Vagina (tissue), 2 donors: ENCODE measurements at regions not wholly inside any gene's neighbourhood (a gene's known extent, or its start where the extent isn't known, plus 50 kb on each side); places are given as distances from the start of the nearest gene placed in this dataset.

Experiments
- POLR2AphosphoS5 ChIP-seq, 2 donors: sonication (generic); formaldehyde crosslinking; IDR thresholded peaks; one replicate each; pipeline ENCODE4 v1.9.0; 2017; ENCODE audit warnings: antibody characterized with exemption in 2 of 2, mild to moderate bottlenecking in 2 of 2, low read depth in 1 of 2; ENCODE audit not compliant: insufficient read depth in 1 of 2
- TF ChIP-seq, protein P1 (sequence below), 3 experiments: fragments of 450-650 bp in 2 of 3; fragments of 200-600 bp in 1 of 3; sonication (generic) in 1 of 3; IDR thresholded peaks; one replicate each; pipeline ENCODE4 v1.5.1; 2017 to 2019; ENCODE audit warnings: antibody characterized with exemption in 3 of 3, mild to moderate bottlenecking in 2 of 3, moderate library complexity in 2 of 3

DNA sequence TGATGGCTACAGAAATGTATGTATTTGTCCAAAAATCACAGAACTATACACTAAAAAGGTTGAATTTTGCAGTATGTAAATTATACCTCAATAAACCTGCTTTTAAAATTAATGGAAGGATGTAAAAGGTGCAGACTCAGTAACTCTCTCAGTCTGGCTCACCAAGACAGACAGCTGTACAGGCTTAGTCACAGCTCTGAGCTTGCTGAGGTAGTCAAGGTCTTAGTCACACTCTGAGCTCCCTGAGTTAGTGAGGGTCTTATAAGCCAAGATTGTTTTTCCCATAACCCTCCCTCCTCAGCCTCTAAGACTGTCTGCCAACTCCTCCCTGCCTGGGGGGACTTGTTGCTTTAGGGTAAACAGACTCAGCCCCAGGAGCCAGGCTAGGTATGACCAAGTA is 59.3 kb upstream of the IZUMO1R start:
- TF ChIP-seq, protein P1, sequence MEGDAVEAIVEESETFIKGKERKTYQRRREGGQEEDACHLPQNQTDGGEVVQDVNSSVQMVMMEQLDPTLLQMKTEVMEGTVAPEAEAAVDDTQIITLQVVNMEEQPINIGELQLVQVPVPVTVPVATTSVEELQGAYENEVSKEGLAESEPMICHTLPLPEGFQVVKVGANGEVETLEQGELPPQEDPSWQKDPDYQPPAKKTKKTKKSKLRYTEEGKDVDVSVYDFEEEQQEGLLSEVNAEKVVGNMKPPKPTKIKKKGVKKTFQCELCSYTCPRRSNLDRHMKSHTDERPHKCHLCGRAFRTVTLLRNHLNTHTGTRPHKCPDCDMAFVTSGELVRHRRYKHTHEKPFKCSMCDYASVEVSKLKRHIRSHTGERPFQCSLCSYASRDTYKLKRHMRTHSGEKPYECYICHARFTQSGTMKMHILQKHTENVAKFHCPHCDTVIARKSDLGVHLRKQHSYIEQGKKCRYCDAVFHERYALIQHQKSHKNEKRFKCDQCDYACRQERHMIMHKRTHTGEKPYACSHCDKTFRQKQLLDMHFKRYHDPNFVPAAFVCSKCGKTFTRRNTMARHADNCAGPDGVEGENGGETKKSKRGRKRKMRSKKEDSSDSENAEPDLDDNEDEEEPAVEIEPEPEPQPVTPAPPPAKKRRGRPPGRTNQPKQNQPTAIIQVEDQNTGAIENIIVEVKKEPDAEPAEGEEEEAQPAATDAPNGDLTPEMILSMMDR (IDR thresholded peaks at IDR 0.05), result no peak
- TF ChIP-seq POLR2AphosphoS5 (IDR thresholded peaks at IDR 0.05; ENCODE audit: insufficient read depth in 1 of 2, low read depth in 1 of 2), result no peak
